G401 (cell line): ENCODE measurements at regions not wholly inside any gene's neighbourhood (a gene's known extent, or its start where the extent isn't known, plus 50 kb on each side); places are given as distances from the start of the nearest gene placed in this dataset.
"Not testable (repeated sequence)": the region's sequence is repeated elsewhere in the genome, so short reads cannot be mapped to it uniquely, and the experiment has no call there.

Experiments used
- DNase-seq: peaks from one replicate; pipeline ENCODE4 v3.0.0-alpha.2; 2015; ENCODE audit warnings: low spot score
- in situ Hi-C: cut with HindIII; loops from 2 replicates; pipeline ENCODE4 v1.10.0; 2016; ENCODE audit warnings: low sequenced_read_pairs, mixed read lengths

- in situ Hi-C loops, result no loop called here
- DNase-seq, result no peak
These were observed 50.3 kb upstream of the TMC1 start for GRCh38 chr9:72471096-72471495.

GRCh38 chr9:72467766-72468738, 53.4 kb upstream of the TMC1 start:
- DNase-seq, result peak; percentile 82
- in situ Hi-C loops, result no loop called here

- in situ Hi-C loops, result no loop called here
- DNase-seq, result no peak
These were observed 55.8 kb upstream of the TMC1 start for GRCh38 chr9:72465593-72465984.

- DNase-seq, result peak; percentile 81
These were observed 56.4 kb upstream of the TMC1 start for GRCh38 chr9:72464857-72465592.

GRCh38 chr9:72462340-72462739, 59.1 kb upstream of the TMC1 start:
- in situ Hi-C loops, result no loop called here
- DNase-seq, result no peak

More at GRCh38 chr9:72464857-72465592, 56.4 kb upstream of the TMC1 start:
- in situ Hi-C loops, result no loop called here

- in situ Hi-C loops, result no loop called here
- DNase-seq, result no peak
These were observed 60.8 kb upstream of the TMC1 start for GRCh38 chr9:72460342-72461312.

GRCh38 chr9:72459308-72459707, 62.1 kb upstream of the TMC1 start:
- in situ Hi-C loops, result no loop called here
- DNase-seq, result no peak

- DNase-seq, result no peak
- in situ Hi-C loops, result no loop called here
These were observed 63.3 kb upstream of the TMC1 start for GRCh38 chr9:72458153-72458552.

- in situ Hi-C loops, result no loop called here
These were observed 64.0 kb upstream of the TMC1 start for GRCh38 chr9:72457366-72457765.

GRCh38 chr9:72454871-72455491, 66.4 kb upstream of the TMC1 start:
- in situ Hi-C loops, result no loop called here
- DNase-seq, result no peak

More at GRCh38 chr9:72457366-72457765, 64.0 kb upstream of the TMC1 start:
- DNase-seq, result no peak

- in situ Hi-C loops, result no loop called here
- no peak for DNase-seq
These were observed 67.6 kb upstream of the TMC1 start for GRCh38 chr9:72453797-72454196.

- in situ Hi-C loops, DNase-seq: not testable (repeated sequence)
These were observed 75.2 kb upstream of the TMC1 start for GRCh38 chr9:72446241-72446640.

GRCh38 chr9:72445306-72445995, 76.0 kb upstream of the TMC1 start:
- in situ Hi-C loops, result no loop called here
- DNase-seq, result no peak

GRCh38 chr9:72444435-72444834, 77.0 kb upstream of the TMC1 start:
- DNase-seq, result no peak
- in situ Hi-C loops, result no loop called here

- no peak for DNase-seq
- in situ Hi-C loops, result no loop called here
These were observed 77.6 kb upstream of the TMC1 start for GRCh38 chr9:72443855-72444254.

- DNase-seq, result no peak
- in situ Hi-C loops, result no loop called here
These were observed 77.0 kb upstream of the ZFAND5 start for GRCh38 chr9:72441848-72442607.

- DNase-seq, result no peak
- in situ Hi-C loops, result no loop called here
These were observed 76.2 kb upstream of the ZFAND5 start for GRCh38 chr9:72440992-72441847.
